Urinary bladder (tissue), 3 donors: ENCODE measurements at regions not wholly inside any gene's neighbourhood (a gene's known extent, or its start where the extent isn't known, plus 50 kb on each side); places are given as distances from the start of the nearest gene placed in this dataset.
"Not testable (repeated sequence)": the region's sequence is repeated elsewhere in the genome, so short reads cannot be mapped to it uniquely, and the experiment has no call there.

Experiments
- DNase-seq: peaks from one replicate; pipeline ENCODE4 v3.0.0-alpha.2; 2015; ENCODE audit errors: extremely low spot score
- H3K27ac ChIP-seq: one replicate; pipeline ENCODE4 v1.5.1; 2013; ENCODE audit warnings: low read depth, mild to moderate bottlenecking, moderate library complexity
- H3K36me3 ChIP-seq: one replicate; pipeline ENCODE4 v1.6.1; 2013; ENCODE audit warnings: mild to moderate bottlenecking, moderate library complexity; ENCODE audit not compliant: insufficient read depth
- H3K4me1 ChIP-seq: one replicate; pipeline ENCODE4 v1.6.1; 2013; ENCODE audit warnings: mild to moderate bottlenecking, moderate library complexity; ENCODE audit not compliant: insufficient read depth
- H3K4me3 ChIP-seq: one replicate; pipeline ENCODE4 v1.5.1; 2013; ENCODE audit warnings: low read depth, low read length
- WGBS: extraction: QIAGEN DNeasy Blood & Tissue Kit; methylation state at CpG from one replicate; pipeline ENCODE4 v1.1.7; 2013; 5-methylcytosine and 5-hydroxymethylcytosine counted together
- donor health status: healthy with polysubstance abuse.
- donor health status: healthy.

DNA sequence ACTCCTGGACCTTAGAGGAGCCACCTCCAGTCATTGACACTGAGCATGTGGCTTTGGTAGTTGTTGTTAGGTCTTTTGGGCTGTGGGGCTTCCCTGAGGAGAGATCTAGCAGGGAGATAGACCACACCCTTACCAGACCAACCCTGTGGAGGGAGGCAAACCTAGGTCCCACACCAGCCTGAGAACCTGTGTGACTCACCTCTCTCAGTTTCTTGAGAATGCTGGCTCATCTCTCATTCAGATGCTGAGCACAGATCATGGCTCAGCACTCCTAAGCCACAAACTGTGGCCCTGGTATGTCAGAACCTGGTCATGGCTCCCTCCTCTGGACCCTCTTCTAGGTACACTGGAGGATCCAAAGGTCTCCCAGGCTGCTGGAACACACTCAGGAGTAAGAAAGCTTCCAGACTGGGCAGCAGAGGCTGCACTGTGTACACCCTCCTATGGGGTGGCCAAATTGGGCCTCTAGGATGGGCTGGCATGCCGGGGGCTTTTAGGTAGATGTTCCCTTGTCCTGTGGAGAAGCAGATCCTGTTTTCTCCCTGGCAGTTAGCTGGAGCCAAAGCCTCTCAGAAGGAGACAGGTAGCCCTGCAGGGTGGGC, 1294.5 kb downstream of the KHDRBS2 start:
- Histone ChIP-seq H3K4me1 (no peaks in the 10 kb centered on the region), H3K4me3 (no peak overlapping the region), H3K27ac (no peak overlapping the region), H3K36me3 (no peaks in the 10 kb centered on the region)
- 80% methylated on average over 1 of the region's 1 CpG for WGBS
- no peak for DNase-seq

DNA sequence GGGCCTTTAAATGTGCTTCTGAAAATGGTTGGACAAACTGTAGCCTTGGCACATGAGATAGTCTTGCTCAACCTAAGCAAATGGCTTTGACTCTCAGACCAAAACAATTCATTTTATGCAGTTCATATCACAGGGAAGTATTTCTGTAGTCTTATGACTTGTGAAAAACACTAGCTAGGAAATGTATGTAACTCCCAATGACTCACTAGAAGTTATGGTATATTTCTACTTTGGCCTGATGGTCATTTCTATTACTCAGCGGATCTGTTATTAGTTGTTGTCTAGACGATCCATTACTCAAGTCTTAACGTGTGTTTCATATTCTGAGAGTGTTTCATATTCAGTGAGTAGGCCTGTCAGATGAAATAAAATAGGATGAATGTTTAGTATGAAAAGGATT, 1333.5 kb downstream of the KHDRBS2 start:
- DNase-seq, result no peak
- 85% methylated on average over 3 of the region's 3 CpGs for WGBS
- Histone ChIP-seq H3K36me3 (no peaks in the 10 kb centered on the region), H3K4me1 (no peaks in the 10 kb centered on the region), H3K27ac (no peak overlapping the region), H3K4me3 (no peak overlapping the region)

DNA sequence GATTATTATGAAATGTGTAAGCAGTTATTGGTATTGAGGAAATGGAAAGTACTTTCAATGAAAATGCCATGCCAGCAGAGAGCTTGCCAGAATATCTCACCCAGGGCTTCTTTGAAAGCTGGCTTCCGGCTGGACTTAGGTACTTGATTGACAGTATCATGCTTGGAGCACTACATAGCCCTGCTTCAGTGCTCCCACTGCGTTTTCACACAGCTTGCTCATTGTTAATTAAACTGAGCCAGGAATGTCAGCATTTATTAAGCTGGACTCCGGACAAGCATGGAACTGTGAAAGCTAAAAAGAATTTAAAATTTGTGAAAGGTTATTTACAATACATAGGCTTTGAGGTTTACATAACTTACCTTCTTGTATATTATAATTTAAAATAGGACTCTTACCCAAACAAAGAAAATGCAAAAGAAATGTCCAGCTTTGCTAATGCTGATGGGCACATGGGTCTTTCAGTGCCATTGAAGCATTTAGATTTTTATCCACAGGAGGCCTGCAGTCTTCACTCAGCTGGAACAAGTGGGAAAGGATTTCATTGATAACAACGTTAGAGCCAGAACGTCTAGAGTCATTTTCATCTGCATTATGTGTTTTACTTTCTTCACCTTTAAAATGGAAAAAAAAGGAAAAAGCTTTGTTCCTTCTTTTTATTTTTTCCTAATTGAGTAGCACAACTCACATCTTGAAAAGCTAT, 1335.7 kb downstream of the KHDRBS2 start:
- 44% methylated on average over 5 of the region's 5 CpGs for WGBS

DNA sequence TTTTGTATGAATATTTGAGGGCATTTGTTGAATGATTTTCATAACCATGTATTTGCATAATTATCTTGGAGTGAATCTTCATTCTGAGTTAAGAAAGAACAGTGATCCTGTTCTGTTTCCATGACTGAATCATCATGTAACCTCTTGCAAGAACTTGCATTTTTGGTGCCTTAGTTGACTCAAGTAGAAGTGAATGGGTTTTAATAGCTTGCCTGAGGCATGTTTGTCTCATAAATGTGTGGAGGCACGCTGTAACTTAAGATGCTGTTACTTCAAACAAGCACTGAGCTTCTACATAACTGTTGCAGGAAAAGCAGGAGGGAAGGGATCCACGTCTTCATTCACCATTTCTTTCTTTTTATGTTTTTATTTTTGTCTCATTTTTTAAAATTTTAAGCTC, 1338.6 kb downstream of the KHDRBS2 start:
- peak; percentile 11 for DNase-seq
- not testable (repeated sequence) for H3K4me3 ChIP-seq, H3K4me1 ChIP-seq, H3K27ac ChIP-seq, H3K36me3 ChIP-seq
- 32% methylated on average over 2 of the region's 2 CpGs for WGBS

More for the DNA sequence above, 1335.7 kb downstream of the KHDRBS2 start:
- H3K36me3 ChIP-seq, H3K4me1 ChIP-seq, H3K27ac ChIP-seq, H3K4me3 ChIP-seq, DNase-seq: not testable (repeated sequence)

DNA sequence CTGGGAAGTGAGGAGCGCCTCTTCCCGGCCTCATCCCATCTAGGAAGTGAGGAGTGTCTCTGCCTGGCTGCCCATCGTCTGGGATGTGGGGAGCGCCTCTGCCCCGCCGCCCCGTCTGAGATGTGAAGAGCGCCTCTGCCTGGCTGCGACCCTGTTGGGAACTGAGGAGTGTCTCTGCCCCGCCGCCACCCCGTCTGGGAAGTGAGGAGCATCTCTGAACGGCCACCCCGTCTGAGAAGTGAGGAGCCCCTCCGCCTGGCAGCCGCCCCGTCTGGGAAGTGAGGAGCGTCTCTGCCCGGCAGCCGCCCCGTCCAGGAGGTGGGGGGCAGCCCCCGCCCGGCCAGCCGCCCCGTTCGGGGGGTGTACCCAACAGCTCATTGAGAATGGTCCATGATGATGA, 1341.2 kb downstream of the KHDRBS2 start:
- not testable (repeated sequence) for DNase-seq, H3K4me3 ChIP-seq
- 93% methylated on average over 26 of the region's 26 CpGs for WGBS

DNA sequence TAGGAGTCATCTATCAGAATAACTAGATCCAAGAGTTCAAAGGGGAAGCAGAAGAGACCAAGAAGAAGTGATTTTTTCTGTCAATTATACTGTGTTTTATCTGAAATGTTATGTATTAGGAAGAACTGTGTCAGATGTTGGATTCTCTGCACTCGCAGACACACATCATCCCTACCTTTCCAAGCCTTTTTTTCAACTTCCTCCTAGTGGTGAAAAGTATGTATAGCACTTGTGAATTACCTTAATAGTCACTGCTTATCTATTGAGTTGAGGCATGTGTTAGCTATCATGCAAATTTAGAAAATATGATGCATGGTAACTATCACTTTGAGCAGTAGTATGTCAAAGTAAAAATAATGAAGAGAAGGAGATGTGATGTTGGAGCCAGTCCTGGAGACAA, 1350.1 kb downstream of the KHDRBS2 start:
- not testable (repeated sequence) for H3K27ac ChIP-seq, DNase-seq, H3K4me3 ChIP-seq, H3K4me1 ChIP-seq, H3K36me3 ChIP-seq
- 50% methylated on average over 1 of the region's 1 CpG for WGBS

More for the DNA sequence above, 1341.2 kb downstream of the KHDRBS2 start:
- H3K4me1 ChIP-seq, H3K27ac ChIP-seq, H3K36me3 ChIP-seq: not testable (repeated sequence)

DNA sequence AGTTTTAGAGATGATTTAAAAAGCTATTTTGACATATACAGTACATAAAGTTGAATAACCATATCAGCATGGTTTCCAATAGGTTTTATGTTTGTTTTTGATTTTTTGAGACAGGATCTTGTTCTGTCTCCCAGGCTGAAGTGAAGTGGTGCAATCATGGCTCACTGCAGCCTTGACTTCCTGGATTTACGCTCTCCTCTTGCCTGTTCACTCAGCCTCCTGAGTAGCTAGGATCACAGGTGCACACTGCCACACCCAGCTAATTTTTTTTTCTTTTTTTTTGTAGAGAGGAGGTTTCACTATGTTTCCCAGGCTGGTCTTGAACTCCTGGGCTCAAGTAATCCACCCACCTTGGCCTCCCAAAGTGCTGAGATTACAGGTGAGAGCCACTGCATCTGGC, 1366.4 kb downstream of the KHDRBS2 start:
- H3K27ac ChIP-seq, DNase-seq: not testable (repeated sequence)
- WGBS, result 76% methylated on average over 1 of the region's 1 CpG

DNA sequence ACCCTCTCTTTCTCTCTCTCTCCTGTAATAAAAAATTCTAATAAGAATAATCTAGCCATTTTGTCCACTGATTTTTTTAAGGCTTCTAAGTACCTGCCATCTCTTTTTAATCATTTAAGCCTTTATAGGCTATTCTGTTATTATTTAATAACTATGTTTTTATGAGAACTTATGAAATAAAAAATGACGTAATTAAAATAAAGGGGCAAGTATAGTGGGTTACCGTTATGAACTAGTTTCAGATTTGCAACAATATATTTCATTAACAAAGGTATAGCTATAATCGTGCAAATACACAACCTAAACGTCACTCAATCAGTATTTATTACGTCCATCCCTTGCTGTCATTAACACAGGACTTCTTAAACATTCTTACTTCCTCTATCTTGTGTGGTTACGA, 1382.2 kb downstream of the KHDRBS2 start:
- H3K27ac ChIP-seq, DNase-seq, H3K4me1 ChIP-seq, H3K4me3 ChIP-seq, H3K36me3 ChIP-seq: not testable (repeated sequence)
- WGBS, result 75% methylated on average over 6 of the region's 6 CpGs

More for the DNA sequence above, 1366.4 kb downstream of the KHDRBS2 start:
- H3K4me1 ChIP-seq, H3K4me3 ChIP-seq, H3K36me3 ChIP-seq: not testable (repeated sequence)

DNA sequence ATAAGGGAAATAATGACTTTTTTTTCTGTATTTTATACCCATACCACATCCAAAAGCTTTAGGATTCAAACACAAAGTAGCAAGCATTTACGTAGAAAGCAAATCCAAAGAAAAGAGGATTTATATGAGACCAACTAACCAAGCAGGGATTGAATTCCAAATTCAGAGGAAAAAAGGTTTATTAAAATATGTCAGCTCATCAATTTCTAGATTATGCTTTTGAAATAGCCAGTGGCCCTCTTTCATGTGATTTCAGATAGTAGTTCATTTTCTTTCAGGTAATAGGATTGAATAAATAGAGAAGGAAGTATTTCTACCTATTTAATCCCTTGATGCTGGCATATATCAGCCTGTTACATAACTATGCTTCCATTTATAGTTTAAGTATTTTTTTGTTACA, 1392.7 kb downstream of the KHDRBS2 start:
- WGBS, result 94% methylated on average over 1 of the region's 1 CpG

DNA sequence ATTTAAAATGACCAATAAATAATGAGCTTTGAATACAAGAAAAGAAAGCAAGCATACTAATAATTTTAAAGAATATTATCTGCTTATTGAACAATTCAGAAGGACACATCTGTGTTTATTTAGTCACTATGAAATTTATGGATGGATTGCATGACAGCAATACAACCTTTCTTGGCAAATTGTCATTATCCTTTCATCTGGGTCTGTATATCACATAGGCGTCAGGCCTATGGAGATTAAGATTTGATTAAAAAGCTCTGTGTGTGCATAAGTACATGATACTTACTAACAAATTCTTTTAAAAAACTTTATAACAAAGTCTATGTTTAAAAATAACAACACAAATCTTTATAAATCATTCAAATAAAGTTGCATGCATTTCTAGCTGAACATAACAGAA, 1394.4 kb downstream of the KHDRBS2 start:
- Histone ChIP-seq H3K4me1 (no peaks in the 10 kb centered on the region), H3K4me3 (no peak overlapping the region), H3K27ac (no peak overlapping the region), H3K36me3 (no peaks in the 10 kb centered on the region)
- 53% methylated on average over 1 of the region's 1 CpG for WGBS
- DNase-seq, result no peak

More for the DNA sequence above, 1392.7 kb downstream of the KHDRBS2 start:
- H3K4me1 ChIP-seq, H3K27ac ChIP-seq, H3K4me3 ChIP-seq, H3K36me3 ChIP-seq, DNase-seq: not testable (repeated sequence)

DNA sequence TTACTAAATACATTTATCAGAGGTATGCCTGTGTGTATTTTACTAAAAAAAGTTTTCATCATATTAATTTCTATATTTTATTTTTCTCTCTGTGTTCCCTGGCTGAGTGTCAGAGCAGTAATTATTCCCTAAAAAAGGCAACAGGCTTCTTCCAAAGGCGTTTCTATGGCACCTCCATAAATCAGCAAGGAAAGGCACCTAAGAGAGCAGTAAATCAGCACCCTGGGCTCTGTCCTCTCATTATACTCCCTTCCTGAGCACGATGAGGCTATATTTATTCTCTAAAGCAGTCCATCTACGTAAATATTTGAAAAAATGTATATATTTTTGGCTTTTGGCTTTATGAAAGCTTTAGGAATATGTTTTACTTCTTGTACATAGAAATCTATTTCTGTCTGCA, 1408.6 kb downstream of the KHDRBS2 start:
- H3K4me3 ChIP-seq, DNase-seq, H3K27ac ChIP-seq, H3K36me3 ChIP-seq, H3K4me1 ChIP-seq: not testable (repeated sequence)
- 29% methylated on average over 3 of the region's 3 CpGs for WGBS

DNA sequence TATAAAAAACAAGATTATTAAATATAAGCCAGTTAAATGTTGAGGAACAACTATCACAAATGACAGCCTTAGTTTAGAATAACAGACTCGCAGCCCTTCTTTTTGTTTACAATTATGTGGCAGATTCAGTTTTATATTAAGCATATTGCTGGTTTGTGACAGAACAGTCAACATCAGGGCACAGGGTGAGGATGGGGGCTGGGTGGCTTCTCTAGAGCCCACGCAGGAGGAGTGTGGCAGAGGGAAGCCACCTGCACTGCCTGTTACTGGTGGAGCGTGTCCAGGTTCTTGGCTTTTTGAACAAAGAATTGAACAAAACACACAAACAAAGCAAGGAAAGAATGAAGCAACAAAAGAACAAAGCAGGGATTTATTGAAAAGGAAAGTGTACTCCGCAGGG, 1415.2 kb downstream of the KHDRBS2 start:
- not testable (repeated sequence) for H3K4me1 ChIP-seq, H3K27ac ChIP-seq, H3K36me3 ChIP-seq, DNase-seq, H3K4me3 ChIP-seq
- WGBS, result 37% methylated on average over 4 of the region's 4 CpGs

DNA sequence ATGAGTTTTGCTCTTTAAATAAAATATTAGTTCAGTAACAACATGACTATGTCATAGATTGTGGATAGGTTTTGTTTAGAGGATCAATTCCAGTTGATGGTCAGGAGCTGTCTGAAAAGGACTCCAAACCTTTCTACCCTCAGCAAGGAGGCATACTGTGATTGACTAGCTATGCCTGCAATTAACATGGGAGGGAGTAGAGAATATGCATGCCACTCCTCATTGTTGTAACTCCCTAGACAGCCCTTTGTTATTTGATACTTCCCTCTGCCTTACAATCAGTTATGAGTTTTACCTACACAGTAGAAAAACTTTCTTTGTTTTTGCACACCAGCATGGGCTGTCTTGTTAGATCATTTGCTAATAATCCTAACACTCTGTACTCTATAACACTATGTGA, 1418.5 kb downstream of the KHDRBS2 start:
- H3K4me1 ChIP-seq, result no peaks in the 10 kb centered on the region
- no peak overlapping the region for H3K4me3 ChIP-seq
- no peak for DNase-seq
- H3K27ac ChIP-seq, result no peak overlapping the region
- H3K36me3 ChIP-seq, result no peaks in the 10 kb centered on the region

DNA sequence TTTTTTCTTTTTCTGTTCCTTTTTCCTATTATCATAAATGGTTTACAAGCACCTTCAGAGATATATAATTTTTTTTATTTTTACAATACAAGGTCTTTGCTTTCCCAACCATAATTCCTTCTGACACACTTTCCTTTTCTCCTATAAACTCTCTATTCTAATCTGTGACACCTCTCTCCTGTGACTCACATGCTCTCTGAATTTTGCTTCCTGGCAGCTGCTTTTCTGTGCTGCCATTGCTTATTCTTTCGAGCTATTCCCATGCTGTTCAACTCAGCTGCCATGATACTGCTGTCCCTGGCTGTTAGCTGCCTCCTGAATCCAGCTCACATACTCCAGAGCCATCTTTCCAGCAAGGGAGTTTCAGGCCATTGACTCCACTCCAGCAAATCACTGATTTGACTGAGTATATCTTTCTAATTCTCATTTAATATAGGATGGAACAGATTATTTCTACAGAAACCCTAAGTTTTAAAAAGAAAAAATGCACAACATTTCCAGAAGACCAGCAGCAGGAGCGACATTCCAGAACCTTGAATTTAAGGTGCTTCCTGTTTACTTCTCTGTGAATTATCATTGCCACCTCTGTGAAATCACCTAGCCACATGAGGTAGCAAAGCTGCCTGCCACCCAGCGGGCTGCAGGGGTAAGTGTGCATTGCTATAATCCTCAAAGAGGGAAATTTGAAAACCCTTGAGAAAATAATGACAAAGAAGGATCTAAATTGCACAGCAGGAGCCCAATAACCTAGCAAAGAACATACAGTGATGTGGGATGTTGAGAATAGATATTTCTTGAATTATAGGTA, 1442.6 kb downstream of the KHDRBS2 start:
- WGBS, result 35% methylated on average over 3 of the region's 3 CpGs
- H3K27ac ChIP-seq, H3K36me3 ChIP-seq, H3K4me1 ChIP-seq, DNase-seq, H3K4me3 ChIP-seq: not testable (repeated sequence)
